ENCODE measurements at regions not wholly inside any gene's neighbourhood (a gene's known extent, or its start where the extent isn't known, plus 50 kb on each side); places are given as distances from the start of the nearest gene placed in this dataset.

- TF ChIP-seq, protein P1, sequence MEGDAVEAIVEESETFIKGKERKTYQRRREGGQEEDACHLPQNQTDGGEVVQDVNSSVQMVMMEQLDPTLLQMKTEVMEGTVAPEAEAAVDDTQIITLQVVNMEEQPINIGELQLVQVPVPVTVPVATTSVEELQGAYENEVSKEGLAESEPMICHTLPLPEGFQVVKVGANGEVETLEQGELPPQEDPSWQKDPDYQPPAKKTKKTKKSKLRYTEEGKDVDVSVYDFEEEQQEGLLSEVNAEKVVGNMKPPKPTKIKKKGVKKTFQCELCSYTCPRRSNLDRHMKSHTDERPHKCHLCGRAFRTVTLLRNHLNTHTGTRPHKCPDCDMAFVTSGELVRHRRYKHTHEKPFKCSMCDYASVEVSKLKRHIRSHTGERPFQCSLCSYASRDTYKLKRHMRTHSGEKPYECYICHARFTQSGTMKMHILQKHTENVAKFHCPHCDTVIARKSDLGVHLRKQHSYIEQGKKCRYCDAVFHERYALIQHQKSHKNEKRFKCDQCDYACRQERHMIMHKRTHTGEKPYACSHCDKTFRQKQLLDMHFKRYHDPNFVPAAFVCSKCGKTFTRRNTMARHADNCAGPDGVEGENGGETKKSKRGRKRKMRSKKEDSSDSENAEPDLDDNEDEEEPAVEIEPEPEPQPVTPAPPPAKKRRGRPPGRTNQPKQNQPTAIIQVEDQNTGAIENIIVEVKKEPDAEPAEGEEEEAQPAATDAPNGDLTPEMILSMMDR (IDR thresholded peaks at IDR 0.05; ENCODE audit: borderline replicate concordance, extremely low read depth, low read length, poor library complexity, severe bottlenecking), result no peak
- TF ChIP-seq EZH2 (IDR thresholded peaks at IDR 0.05; ENCODE audit: borderline replicate concordance, low read depth, low read length, severe bottlenecking), result no peak
Measured at GRCh38 chr5:145014109-145014508, 821.0 kb downstream of the PRELID2 start.
